ENCODE measurements at regions not wholly inside any gene's neighbourhood (a gene's known extent, or its start where the extent isn't known, plus 50 kb on each side); places are given as distances from the start of the nearest gene placed in this dataset.
"Not testable (repeated sequence)": the region's sequence is repeated elsewhere in the genome, so short reads cannot be mapped to it uniquely, and the experiment has no call there.

DNA sequence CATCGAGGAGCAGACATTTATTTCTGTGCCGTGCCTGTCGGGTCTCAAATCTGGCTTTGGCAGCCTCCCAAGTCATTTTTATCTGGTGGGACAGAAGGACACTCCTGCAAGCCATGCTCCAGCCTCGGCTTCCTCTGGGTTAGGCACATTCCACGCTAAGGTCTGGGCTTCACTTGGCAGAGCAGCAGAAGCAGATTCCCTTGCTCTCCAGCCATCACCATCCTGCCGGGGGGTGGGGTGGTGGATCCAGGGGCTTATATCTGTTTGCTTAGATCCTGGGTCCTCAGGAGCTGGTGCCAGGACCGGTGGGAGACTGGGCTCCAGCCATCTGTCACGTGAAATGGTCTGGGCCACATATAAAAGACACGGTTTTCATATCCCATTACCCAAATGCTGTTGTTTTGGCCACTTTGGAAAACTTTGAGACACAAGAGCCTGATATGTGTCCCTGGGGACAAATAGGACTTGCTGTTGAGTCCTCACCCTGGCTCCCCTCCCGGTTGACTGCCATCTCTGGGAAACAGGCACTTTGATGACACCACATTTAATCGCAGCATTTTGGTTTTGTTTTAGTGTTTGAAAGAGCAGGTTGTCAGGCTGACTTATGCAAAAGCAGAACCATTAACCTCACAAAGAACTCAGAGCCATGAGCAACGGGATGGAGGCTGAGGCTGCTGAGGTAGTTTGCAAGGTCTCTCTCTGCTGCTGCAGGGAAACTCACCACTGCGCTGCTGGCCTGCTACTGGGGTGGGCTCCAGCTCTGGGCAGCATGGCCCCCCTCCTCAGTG is 69.6 kb upstream of the PRMT8 start:
- DNase-seq, result no peak

DNA sequence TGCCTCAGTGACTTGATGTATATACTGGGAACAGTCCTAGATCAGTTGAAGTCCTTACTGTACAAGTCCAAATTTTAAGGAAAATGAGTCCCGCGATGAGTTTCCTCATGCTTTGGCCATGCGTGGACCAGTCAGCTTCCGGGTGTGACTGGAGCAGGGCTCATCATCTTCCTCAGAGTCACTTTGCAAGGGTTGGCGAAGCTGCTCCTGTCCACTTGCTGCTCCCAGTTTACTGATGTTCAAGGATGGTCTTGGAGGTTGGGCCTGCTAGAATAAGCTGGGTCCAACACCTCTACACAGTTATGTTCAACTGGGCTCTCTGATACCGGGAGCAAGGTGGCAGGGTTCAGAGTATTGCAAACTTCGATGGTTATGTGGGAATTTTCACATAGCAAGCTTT is 66.2 kb upstream of the PRMT8 start:
- DNase-seq, result not testable (repeated sequence)

DNA sequence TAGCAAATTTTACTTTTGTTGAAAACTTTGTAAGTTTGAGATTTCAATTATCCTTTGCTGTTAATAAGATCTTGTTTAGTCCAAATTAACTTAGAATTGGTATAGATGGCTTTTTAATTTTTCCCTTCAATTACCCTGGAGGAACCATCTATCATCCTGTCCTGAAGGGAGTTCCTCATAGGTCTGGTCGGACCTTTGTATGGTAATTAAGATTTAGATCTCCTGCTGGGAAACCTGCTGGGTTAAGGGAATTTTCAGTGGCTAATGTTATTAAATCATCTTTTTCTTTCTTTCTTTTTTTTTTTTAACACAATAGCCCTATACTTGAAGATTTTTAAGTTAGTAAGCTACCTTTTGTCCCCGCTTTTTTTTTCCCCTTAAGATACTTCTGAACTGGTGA is 63.0 kb upstream of the PRMT8 start:
- no peak for DNase-seq

DNA sequence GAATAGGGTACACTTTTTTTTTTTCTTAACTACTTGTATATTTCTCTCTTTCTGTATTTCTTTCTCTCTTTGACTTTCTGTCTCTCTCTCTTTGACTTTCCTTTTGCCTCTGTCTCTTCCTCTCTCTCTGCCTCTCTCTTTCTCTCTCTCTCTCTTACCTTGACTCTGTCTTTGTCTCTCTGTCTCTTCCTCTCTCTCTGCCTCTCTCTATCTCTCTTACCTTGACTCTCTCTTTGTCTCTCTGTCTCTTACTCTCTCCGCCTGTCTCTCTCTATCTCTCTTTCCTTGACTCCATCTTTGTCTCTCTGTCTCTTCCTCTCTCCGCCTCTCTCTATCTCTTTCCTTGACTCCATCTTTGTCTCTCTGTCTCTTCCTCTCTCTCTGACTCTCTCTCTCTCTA is 62.4 kb upstream of the PRMT8 start:
- DNase-seq, result no peak

DNA sequence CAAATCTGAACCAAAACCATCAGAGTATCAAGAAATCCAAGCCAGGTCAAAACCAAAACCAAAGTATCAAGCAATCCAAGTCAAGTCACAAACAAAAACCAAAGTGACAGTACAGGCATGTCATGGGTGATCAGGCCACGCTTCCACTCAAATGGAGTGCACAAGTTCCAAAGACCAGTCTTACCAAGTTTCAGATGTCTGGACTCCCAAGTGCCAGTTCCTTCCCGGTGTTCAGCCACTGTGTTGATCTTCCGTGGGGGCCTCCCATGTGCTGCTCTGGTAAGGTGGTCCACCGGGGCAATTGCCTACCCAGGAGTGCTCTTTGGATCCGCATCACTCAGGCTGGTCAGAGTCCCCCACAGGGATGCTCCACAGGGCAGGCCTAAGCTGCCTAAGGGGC is 61.5 kb upstream of the PRMT8 start:
- not testable (repeated sequence) for DNase-seq

DNA sequence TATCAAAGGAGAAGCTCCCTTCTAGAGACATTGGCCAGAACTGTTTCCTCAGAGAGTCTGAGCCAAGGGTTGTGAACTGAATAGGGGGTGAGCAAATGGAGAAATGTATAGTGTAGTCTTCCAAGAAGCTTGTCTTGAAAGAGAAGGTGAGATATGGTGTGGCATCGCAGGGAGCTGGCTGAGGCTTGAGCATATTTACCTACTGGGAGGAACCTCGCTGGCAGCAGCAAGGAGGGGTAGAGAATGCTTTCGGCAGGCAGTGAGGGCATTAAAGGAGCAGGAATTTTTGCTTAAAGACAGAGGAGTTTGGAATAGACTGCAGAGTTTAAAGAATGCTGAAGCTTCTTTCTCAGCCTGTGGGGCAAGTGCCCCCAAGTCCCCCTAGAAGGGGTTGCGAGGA is 59.3 kb upstream of the PRMT8 start:
- DNase-seq, result no peak

DNA sequence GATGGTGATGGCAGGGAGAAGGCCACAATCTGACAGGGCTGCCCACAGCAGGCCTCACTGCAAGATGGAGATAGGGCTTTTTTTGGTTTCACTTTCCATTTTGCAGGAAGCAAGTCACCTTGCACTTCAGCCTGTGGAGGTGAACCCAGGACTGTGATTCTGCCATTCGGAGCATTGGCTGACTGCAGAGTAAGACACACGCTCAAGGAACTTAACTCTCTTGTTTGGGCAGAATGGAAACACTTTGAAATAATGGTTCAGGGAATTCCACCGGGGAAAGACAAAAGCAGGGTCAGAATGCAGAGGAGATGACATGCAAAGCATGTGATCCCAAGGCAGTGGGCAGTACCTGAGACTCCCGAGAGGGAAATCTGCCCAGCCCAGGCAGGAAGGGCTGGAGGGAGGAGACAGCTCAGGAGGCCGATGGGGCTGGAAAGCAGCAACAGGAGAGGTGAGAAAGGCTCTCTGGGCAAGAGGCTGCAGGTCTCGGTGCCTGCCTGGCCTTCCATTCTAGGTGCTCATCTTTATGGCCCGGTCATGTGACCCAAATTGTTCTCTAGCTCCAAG is 58.7 kb upstream of the PRMT8 start:
- DNase-seq, result no peak

- no peak for DNase-seq
Observed at GRCh38 chr12:3432868-3433267, 58.1 kb upstream of the PRMT8 start.

DNA sequence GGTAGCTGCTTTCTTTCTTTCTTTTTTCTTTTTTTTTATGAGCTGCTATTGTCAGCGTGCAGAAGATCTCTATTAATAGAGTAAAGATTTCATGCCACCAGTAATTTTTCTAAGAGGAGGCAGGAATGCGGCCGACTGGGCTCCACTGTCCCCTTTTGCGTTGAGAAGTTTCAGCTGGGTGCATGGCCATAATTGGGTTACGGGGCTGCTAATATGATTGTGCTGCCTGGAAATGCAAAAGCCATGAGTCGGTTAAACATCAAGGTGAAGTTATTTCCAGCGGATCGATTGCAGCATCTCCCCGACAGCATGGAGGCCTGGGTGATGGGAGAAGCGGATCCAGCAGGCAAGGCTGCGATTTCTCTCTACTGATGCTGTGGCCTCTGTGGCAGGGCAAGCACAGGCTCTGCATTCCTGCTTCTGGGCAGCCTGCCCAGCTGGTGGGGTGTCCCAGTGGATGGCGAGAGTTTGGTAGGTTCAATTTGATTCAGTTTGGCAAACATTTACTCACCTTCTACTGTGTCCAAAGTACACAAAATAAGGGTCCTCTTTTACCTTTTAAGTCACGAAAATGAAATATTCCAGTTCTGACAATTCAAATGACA is 54.4 kb upstream of the PRMT8 start:
- DNase-seq, result no peak

DNA sequence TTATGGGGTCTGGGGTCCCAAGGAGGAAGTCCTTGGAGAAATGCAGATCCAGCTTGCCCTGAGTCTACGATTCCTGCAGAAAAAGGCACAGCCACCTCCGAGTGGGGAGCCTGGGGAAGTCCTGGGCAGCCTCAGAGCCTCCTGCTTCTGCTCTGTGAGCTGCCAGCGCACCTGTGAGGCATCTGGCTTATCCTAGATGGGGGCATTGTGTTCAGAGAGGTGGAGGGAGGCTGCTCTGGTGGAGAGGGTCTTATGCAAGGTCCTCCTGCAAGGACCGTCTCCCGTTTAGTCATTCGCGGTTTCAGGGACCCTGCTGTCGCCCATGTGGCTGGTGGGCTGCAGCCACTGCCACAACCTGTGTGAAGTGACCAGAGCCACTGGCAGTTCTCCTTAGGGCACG is 53.0 kb upstream of the PRMT8 start:
- no peak for DNase-seq

DNA sequence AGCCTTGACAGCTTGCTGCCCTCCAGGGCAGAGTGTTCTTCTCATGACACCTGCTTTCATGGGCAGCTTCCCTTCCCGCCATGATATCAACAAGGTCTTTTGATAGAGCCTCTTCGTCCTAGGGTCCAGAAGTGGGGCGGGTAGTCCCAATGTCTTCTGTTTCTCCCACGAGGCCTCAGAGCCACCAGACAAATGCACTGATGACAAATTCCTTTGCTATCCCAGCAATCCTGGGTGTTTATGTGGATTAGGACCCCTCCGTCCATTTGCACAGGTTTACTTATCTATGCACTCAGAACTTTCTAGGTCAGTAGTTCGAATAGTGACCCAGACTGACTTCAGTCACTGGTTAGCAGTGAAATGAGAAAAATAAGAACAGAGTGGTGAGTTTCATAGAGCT is 52.6 kb upstream of the PRMT8 start:
- no peak for DNase-seq

All from midbrain (tissue), 1 donor.